Ecto neural progenitor cell (in vitro differentiated cells): ENCODE measurements at regions not wholly inside any gene's neighbourhood (a gene's known extent, or its start where the extent isn't known, plus 50 kb on each side); places are given as distances from the start of the nearest gene placed in this dataset.

Source experiments
- DNase-seq: peaks from one replicate; pipeline ENCODE4 v3.0.0-alpha.2; 2018; ENCODE audit warnings: low spot score

DNA sequence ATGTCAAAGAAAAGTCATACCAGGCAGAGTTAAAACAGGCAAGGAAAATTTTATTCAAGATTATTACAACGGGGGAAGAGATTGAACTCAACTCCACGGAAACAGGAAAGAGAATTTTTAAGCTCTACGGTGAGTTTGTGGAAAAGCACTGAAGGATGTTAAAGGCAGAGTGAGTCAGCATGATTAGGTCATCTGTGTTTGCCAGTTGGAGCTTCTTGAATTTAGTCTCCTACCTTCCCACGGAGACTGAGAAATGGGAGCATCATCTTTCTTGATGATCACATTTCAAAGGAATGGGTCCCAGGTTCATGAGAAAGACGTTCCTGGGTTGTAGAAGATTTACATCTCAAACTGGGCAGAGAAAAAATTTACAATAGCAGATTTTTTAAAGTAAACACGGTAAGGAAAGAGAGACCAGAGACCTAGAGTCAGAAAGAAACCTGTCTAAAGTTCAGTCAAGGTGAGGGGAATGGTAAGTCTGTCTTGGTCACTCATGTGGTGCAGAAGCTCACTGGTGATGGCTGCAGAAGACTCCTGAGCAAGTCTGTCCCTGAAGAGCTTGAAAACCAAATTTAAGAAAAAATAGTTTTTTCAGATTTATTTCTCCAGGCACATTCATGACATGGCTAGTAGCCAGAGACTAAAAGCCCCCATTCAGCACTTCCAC lies 516.9 kb upstream of the LRRN3 start:
- DNase-seq: no peak

- DNase-seq: no peak
Observed at GRCh38 chr7:110587294-110587693, 503.6 kb upstream of the LRRN3 start.

DNA sequence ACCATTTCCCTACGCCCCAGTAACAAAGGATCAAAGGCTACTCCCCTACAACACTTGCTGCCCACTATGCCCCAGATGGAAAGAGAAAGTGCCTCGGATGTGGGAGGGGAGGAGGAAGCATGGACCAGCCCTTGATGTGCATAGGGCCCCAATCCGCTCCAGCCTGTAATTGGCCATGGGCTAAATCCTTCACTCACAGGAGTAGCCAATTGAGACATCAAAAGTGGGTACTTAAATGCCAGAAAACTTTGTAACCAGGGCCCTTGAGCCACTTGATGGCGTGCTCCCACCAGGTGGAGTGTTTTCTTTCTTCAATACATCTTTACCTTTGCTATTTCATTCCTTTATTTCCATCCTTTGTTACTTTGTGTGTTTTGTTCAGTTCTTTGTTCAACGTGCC lies 500.5 kb upstream of the LRRN3 start:
- no peak for DNase-seq

DNA sequence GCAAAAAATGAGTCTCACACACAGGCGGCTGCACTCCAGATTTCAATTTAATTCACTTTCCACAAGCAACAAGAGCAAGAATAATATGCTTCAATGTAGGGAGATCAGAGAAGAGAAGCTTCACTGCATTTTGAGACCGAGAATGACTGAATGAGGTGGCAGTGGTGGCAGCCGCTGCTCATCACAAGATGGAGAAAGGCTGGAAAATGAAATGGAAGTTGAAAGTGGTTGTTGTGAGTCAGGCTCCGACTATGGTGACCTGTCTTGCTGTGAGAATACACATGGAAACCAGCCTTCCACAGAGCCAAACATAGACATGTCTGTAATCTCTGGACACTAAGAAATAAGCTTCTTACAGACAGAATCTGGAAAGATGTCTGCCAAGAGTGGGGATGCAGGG lies 499.6 kb upstream of the LRRN3 start:
- DNase-seq: no peak

- DNase-seq: no peak
Observed at GRCh38 chr7:110592557-110592956, 498.4 kb upstream of the LRRN3 start.

- no peak for DNase-seq
Observed at GRCh38 chr7:110593355-110593754, 497.6 kb upstream of the LRRN3 start.

DNA sequence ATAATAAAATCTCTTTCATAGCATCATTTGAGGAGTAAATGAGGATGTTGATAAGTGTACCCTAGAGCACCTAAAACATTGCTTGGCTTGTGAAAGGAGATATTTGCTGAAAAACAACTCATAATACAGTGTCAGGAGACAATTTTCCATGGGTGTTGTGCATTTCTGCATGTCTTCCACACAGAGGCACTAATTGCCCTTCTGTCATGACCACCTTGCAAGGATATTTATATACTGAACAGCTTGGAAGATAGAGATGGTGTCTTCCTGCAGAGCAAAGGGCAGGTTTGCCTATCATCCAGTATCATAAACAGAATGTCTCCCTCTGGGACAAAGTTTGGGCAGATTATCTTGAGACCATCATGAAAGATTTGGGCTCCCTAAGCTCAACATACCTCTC lies 495.2 kb upstream of the LRRN3 start:
- no peak for DNase-seq

- DNase-seq: no peak
Observed at GRCh38 chr7:110600956-110601355, 490.0 kb upstream of the LRRN3 start.

DNA sequence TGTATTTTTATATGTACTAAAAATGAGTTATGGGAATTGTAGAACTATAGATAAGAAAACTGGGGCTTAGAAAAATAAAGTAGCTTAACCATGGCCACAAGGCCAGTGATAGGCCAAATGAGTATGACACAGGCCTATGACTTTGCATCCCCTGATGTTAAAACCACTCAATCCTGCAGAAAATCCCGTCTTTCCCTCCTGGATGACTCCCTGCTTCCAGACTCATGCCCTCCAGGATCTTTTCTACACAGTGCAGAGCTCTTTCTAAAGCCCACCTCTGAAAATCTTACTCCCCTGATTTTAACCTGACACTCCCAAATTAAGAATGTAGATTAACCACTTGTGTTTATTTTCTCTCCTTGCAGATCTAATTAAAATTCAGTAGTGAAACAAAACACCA lies 489.2 kb upstream of the LRRN3 start:
- no peak for DNase-seq

DNA sequence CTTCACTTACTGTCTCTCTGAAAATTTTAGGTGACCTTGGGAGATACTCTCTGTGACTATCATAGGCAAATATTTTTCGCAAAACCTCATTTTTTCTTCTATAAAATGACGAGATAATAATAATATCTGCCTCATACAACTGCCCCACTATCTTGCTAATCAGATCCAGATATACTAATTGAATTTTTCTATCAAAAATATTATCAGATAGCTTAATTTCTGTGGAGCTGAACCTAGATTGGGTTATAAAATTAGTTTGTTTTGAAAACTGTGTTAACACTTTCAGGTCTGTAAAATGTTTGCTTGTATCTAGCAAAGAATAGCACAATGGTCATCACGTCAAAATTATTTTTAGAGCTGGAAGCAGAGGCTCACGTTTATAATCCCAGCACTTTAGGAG lies 486.7 kb upstream of the LRRN3 start:
- DNase-seq: no peak

- no peak for DNase-seq
Observed at GRCh38 chr7:110604885-110605284, 486.0 kb upstream of the LRRN3 start.

GRCh38 chr7:110607050-110607857 lies 483.7 kb upstream of the LRRN3 start:
- DNase-seq: no peak

DNA sequence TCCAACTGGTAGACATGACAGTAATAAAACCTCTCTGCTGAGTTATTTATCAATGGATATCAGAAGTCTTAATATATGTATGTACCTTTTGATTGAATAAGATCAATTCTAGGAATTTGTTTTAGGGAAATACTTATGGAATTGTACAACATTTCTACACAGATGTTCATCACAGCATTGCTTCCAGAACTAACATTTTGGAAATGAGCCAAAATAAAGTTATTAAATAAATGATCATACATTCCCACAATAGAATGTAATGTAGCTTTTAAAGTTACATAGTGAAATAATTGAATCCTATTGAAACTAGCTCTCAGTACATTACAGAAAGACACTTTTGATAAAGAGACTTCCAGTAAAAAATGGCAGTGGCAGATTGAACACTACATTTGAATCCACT lies 481.6 kb upstream of the LRRN3 start:
- DNase-seq: no peak

DNA sequence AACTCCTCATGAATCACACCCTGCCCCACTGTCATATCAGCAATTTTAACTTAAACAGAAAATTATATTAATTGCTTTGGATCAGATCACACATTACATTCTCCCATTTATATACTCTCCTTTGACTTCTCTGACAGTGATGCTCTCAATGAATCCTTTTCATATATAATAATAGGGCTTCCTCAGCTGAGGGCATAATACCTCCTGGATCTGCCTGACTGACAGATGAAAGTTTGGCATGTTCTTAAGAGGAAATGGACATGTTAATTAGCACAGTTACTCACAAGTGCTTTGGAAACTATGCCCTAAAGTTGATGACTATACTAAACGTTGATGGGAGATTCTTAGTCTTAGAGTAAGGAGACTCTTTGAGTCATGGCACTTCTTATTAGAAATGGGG lies 478.2 kb upstream of the LRRN3 start:
- DNase-seq: no peak
